K562 (cell line): ENCODE measurements at regions not wholly inside any gene's neighbourhood (a gene's known extent, or its start where the extent isn't known, plus 50 kb on each side); places are given as distances from the start of the nearest gene placed in this dataset.

Source experiments
- ATAC-seq: fragments of 200-7000 bp; cut with Tn5 transposase; 3 replicates; pipeline ENCODE4 v1.9.1; 2020; ENCODE audit warnings: moderate library complexity
- BruUV-seq: library from RNA; stranded (reverse); fragments of 400-500 nt; replicated peaks from 2 replicates; lab custom pipeline; 2021; lab: Mats Ljungman, UMichigan
- CTCF ChIA-PET: fragments of 300-600 bp; formaldehyde crosslinking; extraction: SDS; loops from one replicate; lab custom pipeline; 2021; ENCODE audit warnings: low intra/inter-chr PET ratio; lab: Yijun Ruan, JAX
- POLR2A ChIA-PET: fragments of 300-600, 350-650 bp; sonication (Branson Sonifier 250); formaldehyde crosslinking; extraction: SDS; loops from one replicate; lab custom pipeline; 2021; ENCODE audit warnings: antibody characterized with exemption, inconsistent platforms; lab: Yijun Ruan, JAX
- DNase-seq, 4 experiments: peaks; one replicate each; pipeline versions ENCODE4 v3.0.0 to v3.0.0-alpha.2; 2011 to 2018; ENCODE audit warnings: low spot score in 3 of 4, mixed read lengths in 3 of 4; ENCODE audit errors: extremely low read depth in 1 of 4
- FAIRE-seq: peaks from 2 replicates; lab custom pipeline; 2011; peaks lifted over from hg19 to GRCh38; lab: Jason Lieb, UNC
- H2AFZ ChIP-seq: 2 replicates; pipeline ENCODE4 v1.6.0; 2011; ENCODE audit warnings: low read depth, low read length, control low read depth, inconsistent platforms
- H3K27ac ChIP-seq: fragments of 200-600 bp; 3 replicates; pipeline ENCODE4 v1.8.0; 2011; ENCODE audit warnings: low read depth, mild to moderate bottlenecking, control low read depth, inconsistent platforms, low read length, moderate library complexity, mixed read lengths; ENCODE audit errors: extremely low read depth
- H3K27me3 ChIP-seq, 2 experiments: fragments of 300-600 bp in 1 of 2; 2 replicates in 1 of 2; 3 replicates in 1 of 2; pipeline versions ENCODE4 v1.6.0 to v1.8.0; 2011; ENCODE audit warnings: inconsistent platforms in 2 of 2, low read length in 2 of 2, mild to moderate bottlenecking in 1 of 2, mixed read lengths in 1 of 2, moderate library complexity in 1 of 2; ENCODE audit not compliant: control insufficient read depth in 2 of 2, insufficient read depth in 2 of 2
- H3K36me3 ChIP-seq: fragments of 300-600 bp; 3 replicates; pipeline ENCODE4 v1.8.0; 2011; ENCODE audit warnings: mild to moderate bottlenecking, low read length, inconsistent platforms; ENCODE audit not compliant: control insufficient read depth, insufficient read depth
- H3K4me1 ChIP-seq, 2 experiments: fragments of 200-600 bp in 1 of 2; replicated peaks in 1 of 2; 2 replicates in 1 of 2; 3 replicates in 1 of 2; pipeline versions ENCODE4 v1.5.1 to v1.8.0; 2011; ENCODE audit warnings: inconsistent platforms in 2 of 2, low read length in 2 of 2, mild to moderate bottlenecking in 1 of 2, mixed read lengths in 1 of 2, moderate library complexity in 1 of 2; ENCODE audit not compliant: control insufficient read depth in 2 of 2, insufficient read depth in 2 of 2
- H3K4me2 ChIP-seq: 2 replicates; pipeline ENCODE4 v1.6.1; 2011; ENCODE audit warnings: low read length, control low read depth, inconsistent platforms, mixed read lengths; ENCODE audit not compliant: insufficient read depth
- H3K4me3 ChIP-seq: fragments of 200-600 bp; sonication (generic), shearing (Covaris generic); 2 replicates; pipeline ENCODE4 v1.5.1; 2016; ENCODE audit warnings: control low read depth, inconsistent platforms
- H3K79me2 ChIP-seq: fragments of 200-600 bp; 3 replicates; pipeline ENCODE4 v1.8.0; 2011; ENCODE audit warnings: low read length, inconsistent platforms; ENCODE audit not compliant: control insufficient read depth, insufficient read depth
- H3K9ac ChIP-seq, 2 experiments: 2 replicates each; pipeline versions ENCODE4 v1.6.0 to v1.6.1; 2011; ENCODE audit warnings: low read depth in 2 of 2, low read length in 2 of 2, control low read depth in 1 of 2, inconsistent platforms in 1 of 2, mild to moderate bottlenecking in 1 of 2, mixed read lengths in 1 of 2; ENCODE audit not compliant: insufficient read depth in 1 of 2
- H3K9me1 ChIP-seq: one replicate; pipeline ENCODE4 v1.6.0; 2011; ENCODE audit warnings: inconsistent platforms, mild to moderate bottlenecking, low read length, moderate library complexity; ENCODE audit not compliant: control insufficient read depth, insufficient read depth
- H3K9me3 ChIP-seq: replicated peaks from 2 replicates; pipeline ENCODE4 v1.5.1; 2011; ENCODE audit warnings: low read depth, low read length, inconsistent platforms; ENCODE audit not compliant: control insufficient read depth, insufficient read depth
- H4K20me1 ChIP-seq: replicated peaks from 2 replicates; pipeline ENCODE4 v1.6.1; 2011; ENCODE audit warnings: low read length, inconsistent platforms, mixed read lengths; ENCODE audit not compliant: control insufficient read depth, insufficient read depth
- ARID3B ChIP-seq: fragments of 250-450 bp; sonication (Bioruptor Pico); IDR thresholded peaks from 2 replicates; pipeline ENCODE4 v1.4.0; 2020; ENCODE audit warnings: borderline replicate concordance
- BRCA1 ChIP-seq, 2 experiments: fragments of 450-650 bp in 1 of 2; sonication (generic) in 1 of 2; formaldehyde crosslinking in 1 of 2; IDR thresholded peaks; 2 replicates each; pipeline versions ENCODE4 v1.5.0 to v1.6.1; 2017 to 2020; ENCODE audit warnings: mild to moderate bottlenecking in 1 of 2, missing genetic modification reagents in 1 of 2
- E2F3 ChIP-seq: fragments of 250-450 bp; sonication (Bioruptor Pico); IDR thresholded peaks from 2 replicates; pipeline ENCODE4 v1.4.0; 2020; ENCODE audit warnings: mild to moderate bottlenecking
- IRF2 ChIP-seq: sonication (generic); formaldehyde crosslinking; IDR thresholded peaks from 2 replicates; pipeline ENCODE4 v1.8.1; 2022; ENCODE audit warnings: mild to moderate bottlenecking, missing genetic modification reagents
- MCM3 ChIP-seq: fragments of 450-650 bp; IDR thresholded peaks from 2 replicates; pipeline ENCODE4 v1.6.1; 2016
- MTF1 ChIP-seq: fragments of 250-450 bp; sonication (Bioruptor Pico); IDR thresholded peaks from 2 replicates; pipeline ENCODE4 v1.9.0; 2021; ENCODE audit warnings: moderate library complexity, mild to moderate bottlenecking, inconsistent platforms, borderline replicate concordance
- PHB ChIP-seq: fragments of 250-450 bp; sonication (Bioruptor Pico); IDR thresholded peaks from 2 replicates; pipeline ENCODE4 v1.5.0; 2021
- PTBP1 ChIP-seq: fragments of 200-400 bp; formaldehyde crosslinking; IDR thresholded peaks from 2 replicates; pipeline ENCODE4 v1.6.1; 2017; ENCODE audit warnings: low read depth, low read length
- RBM39 ChIP-seq: fragments of 200-400 bp; formaldehyde crosslinking; optimal IDR thresholded peaks from 2 replicates; pipeline ENCODE3; 2018; ENCODE audit warnings: low read depth, low read length
- STAG1 ChIP-seq: sonication (generic); formaldehyde crosslinking; IDR thresholded peaks from 2 replicates; pipeline ENCODE4 v1.5.0; 2020; ENCODE audit warnings: missing genetic modification reagents, borderline replicate concordance
- USF1 ChIP-seq: sonication (generic); formaldehyde crosslinking; IDR thresholded peaks from 2 replicates; pipeline ENCODE4 v1.9.0; 2022; ENCODE audit warnings: mild to moderate bottlenecking, missing genetic modification reagents
- ZNF133 ChIP-seq: fragments of 250-450 bp; sonication (Bioruptor Pico); IDR thresholded peaks from 2 replicates; pipeline ENCODE4 v1.4.0; 2020; ENCODE audit warnings: mild to moderate bottlenecking
- WGBS: fragments of 100-300 bp; shearing (Covaris generic); methylation state at CpG from one replicate; pipeline ENCODE4 v1.1.6; 2016; ENCODE audit warnings: low coverage, mixed read lengths; ENCODE audit not compliant: insufficient coverage; ENCODE audit errors: missing lambda C conversion rate; 5-methylcytosine and 5-hydroxymethylcytosine counted together
- in situ Hi-C: fragments of 300-500 bp; cut with MboI; formaldehyde crosslinking; loops from 4 replicates; pipeline ENCODE4 v1.15.0; 2018; ENCODE audit warnings: inconsistent platforms, mixed read lengths
- intact Hi-C: fragments of 100-400 bp; cut with micrococcal nuclease; formaldehyde crosslinking; loops from 2 replicates; pipeline ENCODE4 v1.14.2; 2022
- TF ChIP-seq, protein P1 (sequence below): sonication (generic); formaldehyde crosslinking; IDR thresholded peaks from 2 replicates; pipeline ENCODE4 v1.9.0; 2022; ENCODE audit warnings: mild to moderate bottlenecking, missing genetic modification reagents
- TF ChIP-seq, protein P2 (sequence below): conservative IDR thresholded peaks from 2 replicates; pipeline ENCODE4 v1.6.1; 2011; ENCODE audit warnings: low read depth, mild to moderate bottlenecking, low read length; ENCODE audit not compliant: control insufficient read depth

DNA sequence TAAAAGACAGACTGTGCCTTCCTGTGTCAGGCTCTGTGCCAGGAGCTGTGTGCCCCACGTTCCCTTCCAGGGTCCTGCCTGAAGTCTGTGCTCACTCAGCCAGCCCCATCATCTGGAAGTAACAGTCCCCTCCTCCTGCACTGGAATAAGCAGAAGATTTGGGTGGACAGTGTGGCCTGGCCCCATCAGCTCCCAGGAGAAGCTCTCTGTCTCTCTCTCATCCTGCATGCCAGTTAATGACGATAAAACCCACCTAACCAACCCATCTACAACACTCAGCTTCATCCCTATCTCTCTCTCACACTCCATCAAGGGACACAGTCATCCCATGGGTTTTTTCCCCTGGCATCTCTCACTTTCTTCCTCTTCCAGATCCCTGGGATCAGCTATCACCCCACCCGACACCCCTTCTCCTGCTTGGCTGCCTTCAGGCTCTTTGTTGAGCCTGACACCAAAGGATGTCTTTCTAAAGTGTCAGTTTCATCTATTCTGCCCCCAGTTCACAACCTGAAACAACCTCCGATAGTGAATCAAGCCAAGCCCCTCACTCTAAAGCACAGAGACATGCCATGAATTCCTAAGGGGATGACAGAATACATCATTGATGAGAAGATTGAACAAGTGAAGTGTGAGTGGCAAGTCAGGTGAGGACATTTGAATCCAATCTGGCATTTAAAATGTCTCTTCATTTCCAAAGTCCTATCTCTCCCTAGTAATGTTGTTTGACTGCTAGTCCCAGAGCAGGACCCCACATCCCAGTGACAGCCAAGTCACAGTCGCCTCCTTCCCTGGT, 91.4 kb upstream of the TOP3B start:
- H3K9ac ChIP-seq: no peak overlapping the region
- H3K4me1 ChIP-seq: peaks cover 0 to 5% of the 10 kb centered on the region in 2 experiments; a peak in 1 of 5 replicates
- no peak overlapping the region for H3K27ac ChIP-seq
- H2AFZ ChIP-seq: no peak overlapping the region
- H3K79me2 ChIP-seq: no peaks in the 10 kb centered on the region
- peaks cover 40 to 59% of the 10 kb centered on the region in 2 experiments for H3K27me3 ChIP-seq
- no peak overlapping the region for H3K4me3 ChIP-seq
- peaks cover 4% of the 10 kb centered on the region for H3K9me1 ChIP-seq
- DNase-seq: no peak
- 0 out of 2 replicates have a peak, but pooled peaks cover 11% of the 10 kb centered on the region for H4K20me1 ChIP-seq
- no peak overlapping the region for H3K4me2 ChIP-seq
- no peaks in the 10 kb centered on the region for H3K36me3 ChIP-seq
- H3K9me3 ChIP-seq: no peaks in the 10 kb centered on the region
- in situ Hi-C loops (no loop called here), intact Hi-C loops (no loop called here)
- ATAC-seq: no peak
- ChIA-PET CTCF (no interaction called here), POLR2A (interaction anchor here (0.7 to 10.6 kb wide), 13 partner anchors 8 to 95 kb away, joined by 3 to 121 read pairs (median 4); no protein-coding TSS in a partner anchor)
- no TSS peak for BruUV-seq
- 1% methylated on average over 5 of the region's 5 CpGs for WGBS
- FAIRE-seq: no peak
- TF ChIP-seq, protein P1, sequence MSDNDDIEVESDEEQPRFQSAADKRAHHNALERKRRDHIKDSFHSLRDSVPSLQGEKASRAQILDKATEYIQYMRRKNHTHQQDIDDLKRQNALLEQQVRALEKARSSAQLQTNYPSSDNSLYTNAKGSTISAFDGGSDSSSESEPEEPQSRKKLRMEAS: 0 out of 2 replicates have a peak, but pooled peaks have one; percentile 18
- TF ChIP-seq IRF2 (CRISPR knock-in tag): 0 out of 2 replicates have a peak, but pooled peaks have one; percentile 68
- TF ChIP-seq, protein P2, sequence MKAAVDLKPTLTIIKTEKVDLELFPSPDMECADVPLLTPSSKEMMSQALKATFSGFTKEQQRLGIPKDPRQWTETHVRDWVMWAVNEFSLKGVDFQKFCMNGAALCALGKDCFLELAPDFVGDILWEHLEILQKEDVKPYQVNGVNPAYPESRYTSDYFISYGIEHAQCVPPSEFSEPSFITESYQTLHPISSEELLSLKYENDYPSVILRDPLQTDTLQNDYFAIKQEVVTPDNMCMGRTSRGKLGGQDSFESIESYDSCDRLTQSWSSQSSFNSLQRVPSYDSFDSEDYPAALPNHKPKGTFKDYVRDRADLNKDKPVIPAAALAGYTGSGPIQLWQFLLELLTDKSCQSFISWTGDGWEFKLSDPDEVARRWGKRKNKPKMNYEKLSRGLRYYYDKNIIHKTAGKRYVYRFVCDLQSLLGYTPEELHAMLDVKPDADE: 0 out of 2 replicates have a peak, but pooled peaks have one; percentile 22
- TF ChIP-seq BRCA1 (IDR thresholded peaks at IDR 0.05): no peak
- TF ChIP-seq BRCA1 (CRISPR knock-in tag; IDR thresholded peaks at IDR 0.05): peak; percentile 92; the same call in 1 of the 2 replicates
- 0 out of 2 replicates have a peak, but pooled peaks have one; percentile 43 for TF ChIP-seq MTF1 (CRISPR knock-in tag)
- no peak for TF ChIP-seq RBM39
- 0 out of 2 replicates have a peak, but pooled peaks have one; percentile 65 for TF ChIP-seq ZNF133 (CRISPR knock-in tag)
- peak; percentile 57; the same call in 1 of the 2 replicates for TF ChIP-seq STAG1 (CRISPR knock-in tag)
- TF ChIP-seq ARID3B: 0 out of 2 replicates have a peak, but pooled peaks have one; percentile 56
- TF ChIP-seq MCM3: peak; percentile 63; the same call in 1 of the 2 replicates
- no peak for TF ChIP-seq PTBP1
- TF ChIP-seq E2F3 (CRISPR knock-in tag): peak; percentile 17; the same call in 1 of the 2 replicates
- 0 out of 2 replicates have a peak, but pooled peaks have one; percentile 30 for TF ChIP-seq USF1
- TF ChIP-seq PHB (CRISPR knock-in tag): 0 out of 2 replicates have a peak, but pooled peaks have one; percentile 23
